Liver (tissue), 8 donors: ENCODE measurements at regions not wholly inside any gene's neighbourhood (a gene's known extent, or its start where the extent isn't known, plus 50 kb on each side); places are given as distances from the start of the nearest gene placed in this dataset.

ENCODE experiments used
- DNase-seq: peaks from one replicate; pipeline ENCODE4 v3.0.0-alpha.2; 2017; ENCODE audit warnings: low spot score
- H3K27ac ChIP-seq, 2 donors: one replicate each; pipeline ENCODE4 v1.7.0; 2013; ENCODE audit warnings: inconsistent platforms in 2 of 2, low read length in 2 of 2, control low read depth in 1 of 2, low read depth in 1 of 2, mild to moderate bottlenecking in 1 of 2
- H3K27me3 ChIP-seq, 4 donors: one replicate each; pipeline versions ENCODE4 v1.6.1 to v1.7.0; 2013; ENCODE audit warnings: low read length in 3 of 4, inconsistent platforms in 1 of 4, mild to moderate bottlenecking in 1 of 4, moderate library complexity in 1 of 4; ENCODE audit not compliant: control insufficient read depth in 4 of 4, insufficient read depth in 4 of 4
- H3K36me3 ChIP-seq, 4 donors: one replicate each; pipeline versions ENCODE4 v1.6.1 to v1.7.0; 2013; ENCODE audit warnings: low read length in 3 of 4, mild to moderate bottlenecking in 3 of 4, low read depth in 1 of 4, moderate library complexity in 1 of 4; ENCODE audit not compliant: control insufficient read depth in 4 of 4, insufficient read depth in 3 of 4
- H3K4me1 ChIP-seq, 4 donors: one replicate each; pipeline versions ENCODE4 v1.6.1 to v1.7.0; 2013; ENCODE audit warnings: low read length in 3 of 4, mild to moderate bottlenecking in 3 of 4, moderate library complexity in 1 of 4; ENCODE audit not compliant: control insufficient read depth in 4 of 4, insufficient read depth in 4 of 4
- H3K4me3 ChIP-seq, 3 donors: one replicate each; pipeline versions ENCODE4 v1.6.1 to v1.7.0; 2013; ENCODE audit warnings: low read length in 3 of 3, control low read depth in 1 of 3, low read depth in 1 of 3, mild to moderate bottlenecking in 1 of 3
- H3K9ac ChIP-seq, 2 donors: one replicate each; pipeline ENCODE4 v1.7.0; 2013; ENCODE audit warnings: low read length in 2 of 2, mild to moderate bottlenecking in 2 of 2, moderate library complexity in 2 of 2, control low read depth in 1 of 2, low read depth in 1 of 2
- H3K9me3 ChIP-seq, 4 donors: one replicate each; pipeline versions ENCODE4 v1.6.1 to v1.7.0; 2013; ENCODE audit warnings: low read length in 3 of 4; ENCODE audit not compliant: control insufficient read depth in 4 of 4
- ATF3 ChIP-seq: IDR thresholded peaks from 2 replicates; pipeline ENCODE4 v1.6.1; 2016; ENCODE audit warnings: antibody characterized with exemption
- CTCF ChIP-seq: fragments of 150-350 bp; IDR thresholded peaks from 2 replicates; pipeline ENCODE4 v1.5.1; 2017; ENCODE audit warnings: improper control_type of control experiment, low read depth, low read length; ENCODE audit not compliant: missing input control
- EGR1 ChIP-seq, 2 donors: IDR thresholded peaks; 2 replicates each; pipeline ENCODE4 v1.6.1; 2016 to 2018; ENCODE audit warnings: antibody characterized with exemption in 2 of 2, low read depth in 2 of 2
- FOXA1 ChIP-seq: IDR thresholded peaks from 2 replicates; pipeline ENCODE4 v1.6.1; 2016; ENCODE audit warnings: antibody characterized with exemption
- FOXA2 ChIP-seq: IDR thresholded peaks from 2 replicates; pipeline ENCODE4 v1.6.1; 2016; ENCODE audit warnings: antibody characterized with exemption
- GABPA ChIP-seq, 2 donors: IDR thresholded peaks in 1 of 2; conservative IDR thresholded peaks in 1 of 2; 2 replicates each; pipeline ENCODE4 v1.6.1; 2016; ENCODE audit warnings: antibody characterized with exemption in 2 of 2, mild to moderate bottlenecking in 1 of 2, moderate library complexity in 1 of 2
- HNF4A ChIP-seq, 2 donors: conservative IDR thresholded peaks; 2 replicates each; pipeline ENCODE4 v1.6.1; 2016; ENCODE audit warnings: antibody characterized with exemption in 2 of 2, mild to moderate bottlenecking in 2 of 2
- HNF4G ChIP-seq: IDR thresholded peaks from 2 replicates; pipeline ENCODE4 v1.6.1; 2016; ENCODE audit warnings: antibody characterized with exemption
- MAX ChIP-seq: IDR thresholded peaks from 2 replicates; pipeline ENCODE4 v1.6.1; 2016; ENCODE audit warnings: antibody characterized with exemption
- NR2F2 ChIP-seq: IDR thresholded peaks from 2 replicates; pipeline ENCODE4 v1.6.1; 2016; ENCODE audit warnings: antibody characterized with exemption
- RAD21 ChIP-seq, 2 donors: IDR thresholded peaks; 2 replicates each; pipeline ENCODE4 v1.6.1; 2016; ENCODE audit warnings: antibody characterized with exemption in 2 of 2, mild to moderate bottlenecking in 2 of 2
- REST ChIP-seq: IDR thresholded peaks from 2 replicates; pipeline ENCODE4 v1.6.1; 2016; ENCODE audit warnings: antibody characterized with exemption, mild to moderate bottlenecking
- RXRA ChIP-seq, 2 donors: IDR thresholded peaks; 2 replicates each; pipeline ENCODE4 v1.6.1; 2017 to 2018; ENCODE audit warnings: antibody characterized with exemption in 2 of 2, mild to moderate bottlenecking in 1 of 2
- SP1 ChIP-seq: IDR thresholded peaks from 2 replicates; pipeline ENCODE4 v1.6.1; 2018; ENCODE audit warnings: antibody characterized with exemption, mild to moderate bottlenecking
- TAF1 ChIP-seq: conservative IDR thresholded peaks from 2 replicates; pipeline ENCODE4 v1.6.1; 2016; ENCODE audit warnings: antibody characterized with exemption, mild to moderate bottlenecking
- YY1 ChIP-seq: IDR thresholded peaks from 2 replicates; pipeline ENCODE4 v1.6.1; 2016; ENCODE audit warnings: antibody characterized with exemption, mild to moderate bottlenecking
- ZBTB33 ChIP-seq: IDR thresholded peaks from 2 replicates; pipeline ENCODE4 v1.6.1; 2016; ENCODE audit warnings: antibody characterized with exemption
- WGBS: extraction: QIAGEN DNeasy Blood & Tissue Kit; methylation state at CpG from one replicate; pipeline ENCODE4 v1.1.7; 2013; 5-methylcytosine and 5-hydroxymethylcytosine counted together
- donor health status: healthy.
- donor health status: healthy.
- donor health status: healthy.
- donor health status: healthy.
- donor health status: healthy.

- H3K4me1 ChIP-seq, result no peaks in the 10 kb centered on the region
- 85% methylated on average over 4 of the region's 4 CpGs for WGBS
- no peaks in the 10 kb centered on the region for H3K9me3 ChIP-seq
- H3K36me3 ChIP-seq, result no peaks in the 10 kb centered on the region
- H3K9ac ChIP-seq, result no peak overlapping the region
- no peaks in the 10 kb centered on the region for H3K27me3 ChIP-seq
- DNase-seq, result no peak
- H3K4me3 ChIP-seq, result no peak overlapping the region
- H3K27ac ChIP-seq, result no peak overlapping the region
- no peak for TF ChIP-seq FOXA2
- no peak for TF ChIP-seq CTCF
- TF ChIP-seq HNF4A (conservative IDR thresholded peaks at IDR 0.05), result no peak
- no peak for TF ChIP-seq GABPA (IDR thresholded peaks at IDR 0.05 in 1 of 2, conservative IDR thresholded peaks at IDR 0.05 in 1 of 2)
- no peak for TF ChIP-seq TAF1
- TF ChIP-seq SP1, result no peak
- no peak for TF ChIP-seq REST
- no peak for TF ChIP-seq FOXA1
These were observed 397.5 kb downstream of the ETS1 start for GRCh38 chr11:128189823-128190222.

- Histone ChIP-seq H3K4me3 (no peak overlapping the region), H3K4me1 (no peaks in the 10 kb centered on the region), H3K27ac (no peak overlapping the region), H3K9ac (no peak overlapping the region), H3K36me3 (no peaks in the 10 kb centered on the region), H3K9me3 (no peaks in the 10 kb centered on the region), H3K27me3 (no peaks in the 10 kb centered on the region)
- DNase-seq, result no peak
- WGBS, result 70% methylated on average over 9 of the region's 9 CpGs
- TF ChIP-seq GABPA (IDR thresholded peaks at IDR 0.05 in 1 of 2, conservative IDR thresholded peaks at IDR 0.05 in 1 of 2), result no peak
- TF ChIP-seq FOXA1, result no peak
- TF ChIP-seq MAX, result no peak
- TF ChIP-seq REST, result no peak
- TF ChIP-seq HNF4G, result no peak
- no peak for TF ChIP-seq TAF1
- TF ChIP-seq EGR1 (IDR thresholded peaks at IDR 0.05; ENCODE audit: low read depth in 2 of 2), result no peak
- TF ChIP-seq SP1, result no peak
- no peak for TF ChIP-seq ZBTB33
- no peak for TF ChIP-seq HNF4A (conservative IDR thresholded peaks at IDR 0.05)
- TF ChIP-seq FOXA2, result no peak
- TF ChIP-seq RXRA (IDR thresholded peaks at IDR 0.05), result no peak
- no peak for TF ChIP-seq ATF3
- TF ChIP-seq YY1, result no peak
- TF ChIP-seq NR2F2, result no peak
- TF ChIP-seq CTCF, result no peak
- TF ChIP-seq RAD21 (IDR thresholded peaks at IDR 0.05), result no peak
These were observed 398.9 kb downstream of the ETS1 start for GRCh38 chr11:128188346-128189004.
